ENCODE measurements at regions not wholly inside any gene's neighbourhood (a gene's known extent, or its start where the extent isn't known, plus 50 kb on each side); places are given as distances from the start of the nearest gene placed in this dataset.
A peak's percentile ranks its signal among the peaks of the same experiment; 100 is the strongest.

DNA sequence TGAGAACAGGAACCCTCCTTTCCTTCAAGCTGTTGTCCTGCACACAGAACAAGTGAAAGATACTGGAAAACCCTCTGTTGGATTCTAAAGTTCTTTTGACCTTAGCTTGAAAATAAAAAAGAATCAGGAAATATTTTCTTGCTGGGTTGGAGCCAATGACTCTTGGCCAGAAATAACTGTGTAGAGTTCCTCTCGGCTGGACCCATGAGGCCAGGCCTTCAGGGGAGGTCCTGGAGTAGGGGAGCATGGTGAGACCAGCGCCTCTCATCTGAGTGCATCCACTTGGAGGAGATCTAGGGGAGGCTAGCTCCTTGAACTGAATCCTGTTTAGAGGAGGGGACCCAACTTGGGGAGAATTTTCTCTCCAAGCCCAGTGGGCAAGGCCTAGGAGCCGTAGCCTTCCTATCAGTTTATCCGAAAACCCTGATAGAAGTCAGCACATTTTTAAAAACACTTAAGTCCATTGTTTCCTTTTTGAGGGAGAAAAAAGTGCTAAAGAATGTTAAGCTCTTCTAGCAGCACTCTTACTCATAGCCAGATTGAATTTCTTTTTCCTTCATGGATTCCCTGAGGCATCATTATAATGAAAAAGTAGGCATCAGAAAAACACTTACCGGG lies 635.7 kb upstream of the ANKRD30A start:
- no peaks in the 10 kb centered on the region for H3K36me3 ChIP-seq (ENCODE audit: control insufficient read depth, insufficient read depth, low read length)
- H3K18ac ChIP-seq (ENCODE audit: low read length), result peak overlapping the region; percentile 90
- no peak overlapping the region for H2BK120ac ChIP-seq (ENCODE audit: low read depth, low read length)
- no peak overlapping the region for H3K9ac ChIP-seq (ENCODE audit: low read length)
- no peak overlapping the region for H2BK5ac ChIP-seq (ENCODE audit: low read length)
- H3K4me2 ChIP-seq (ENCODE audit: low read length), result no peak overlapping the region
- H3K4me1 ChIP-seq (ENCODE audit: control insufficient read depth, low read depth, low read length), result peaks cover 2% of the 10 kb centered on the region
- H3K4ac ChIP-seq (ENCODE audit: low read depth, low read length), result no peak overlapping the region
- H3K27ac ChIP-seq (ENCODE audit: low read depth, low read length), result no peak overlapping the region
- H3K79me1 ChIP-seq (ENCODE audit: low read length), result no peaks in the 10 kb centered on the region
- peak; percentile 29 for DNase-seq
- no peak overlapping the region for H3K23ac ChIP-seq (ENCODE audit: low read length)
- H3K79me2 ChIP-seq (ENCODE audit: control insufficient read depth, insufficient read depth, low read length), result no peaks in the 10 kb centered on the region
- no CpG with 5 or more reads among the region's 5 CpGs for WGBS (ENCODE audit: extremely low coverage, insufficient coverage, low lambda C conversion rate)
- H2BK15ac ChIP-seq (replicated peaks; ENCODE audit: low read depth), result peak overlapping the region; percentile 12
- no peak overlapping the region for H3K4me3 ChIP-seq (ENCODE audit: low read length)
- no peak overlapping the region for H4K5ac ChIP-seq (ENCODE audit: low read length)
- no peaks in the 10 kb centered on the region for H3K27me3 ChIP-seq (ENCODE audit: insufficient read depth, low read length, poor library complexity)
- H3K56ac ChIP-seq (ENCODE audit: low read length), result no peak overlapping the region
- H4K8ac ChIP-seq (ENCODE audit: low read depth, low read length), result no peak overlapping the region
- H2AK5ac ChIP-seq (ENCODE audit: low read length), result no peak overlapping the region

- peaks cover 2% of the 10 kb centered on the region for H3K4me1 ChIP-seq (ENCODE audit: control insufficient read depth, low read depth, low read length)
- no peak overlapping the region for H3K9ac ChIP-seq (ENCODE audit: low read length)
- no peak overlapping the region for H3K23ac ChIP-seq (ENCODE audit: low read length)
- H4K8ac ChIP-seq (ENCODE audit: low read depth, low read length), result no peak overlapping the region
- no peak overlapping the region for H3K56ac ChIP-seq (ENCODE audit: low read length)
- peak overlapping the region; percentile 90 for H3K18ac ChIP-seq (ENCODE audit: low read length)
- no peak overlapping the region for H3K4me3 ChIP-seq (ENCODE audit: low read length)
- no peak overlapping the region for H2BK120ac ChIP-seq (ENCODE audit: low read depth, low read length)
- H3K4me2 ChIP-seq (ENCODE audit: low read length), result no peak overlapping the region
- DNase-seq, result no peak
- H3K27me3 ChIP-seq (ENCODE audit: insufficient read depth, low read length, poor library complexity), result no peaks in the 10 kb centered on the region
- no peak overlapping the region for H3K27ac ChIP-seq (ENCODE audit: low read depth, low read length)
- H3K4ac ChIP-seq (ENCODE audit: low read depth, low read length), result no peak overlapping the region
- H3K36me3 ChIP-seq (ENCODE audit: control insufficient read depth, insufficient read depth, low read length), result no peaks in the 10 kb centered on the region
- H2AK5ac ChIP-seq (ENCODE audit: low read length), result no peak overlapping the region
- no peaks in the 10 kb centered on the region for H3K79me1 ChIP-seq (ENCODE audit: low read length)
- no peak overlapping the region for H4K5ac ChIP-seq (ENCODE audit: low read length)
- H3K79me2 ChIP-seq (ENCODE audit: control insufficient read depth, insufficient read depth, low read length), result no peaks in the 10 kb centered on the region
- no peak overlapping the region for H2BK15ac ChIP-seq (replicated peaks; ENCODE audit: low read depth)
- H2BK5ac ChIP-seq (ENCODE audit: low read length), result no peak overlapping the region
- WGBS (ENCODE audit: extremely low coverage, insufficient coverage, low lambda C conversion rate), result no CpG with 5 or more reads among the region's 7 CpGs
Measured at GRCh38 chr10:36489181-36489580, 636.2 kb upstream of the ANKRD30A start.

- DNase-seq, result no peak
- no peak overlapping the region for H3K18ac ChIP-seq (ENCODE audit: low read length)
- H4K5ac ChIP-seq (ENCODE audit: low read length), result no peak overlapping the region
- H4K8ac ChIP-seq (ENCODE audit: low read depth, low read length), result no peak overlapping the region
- H3K56ac ChIP-seq (ENCODE audit: low read length), result no peak overlapping the region
- H3K27me3 ChIP-seq (ENCODE audit: insufficient read depth, low read length, poor library complexity), result no peaks in the 10 kb centered on the region
- H3K4me3 ChIP-seq (ENCODE audit: low read length), result no peak overlapping the region
- H2BK15ac ChIP-seq (replicated peaks; ENCODE audit: low read depth), result no peak overlapping the region
- no peaks in the 10 kb centered on the region for H3K36me3 ChIP-seq (ENCODE audit: control insufficient read depth, insufficient read depth, low read length)
- H2BK5ac ChIP-seq (ENCODE audit: low read length), result no peak overlapping the region
- WGBS (ENCODE audit: extremely low coverage, insufficient coverage, low lambda C conversion rate), result no CpG with 5 or more reads among the region's 4 CpGs
- no peak overlapping the region for H3K9ac ChIP-seq (ENCODE audit: low read length)
- H2AK5ac ChIP-seq (ENCODE audit: low read length), result no peak overlapping the region
- H3K4ac ChIP-seq (ENCODE audit: low read depth, low read length), result no peak overlapping the region
- no peaks in the 10 kb centered on the region for H3K79me1 ChIP-seq (ENCODE audit: low read length)
- H2BK120ac ChIP-seq (ENCODE audit: low read depth, low read length), result no peak overlapping the region
- H3K4me1 ChIP-seq (ENCODE audit: control insufficient read depth, low read depth, low read length), result peaks cover 2% of the 10 kb centered on the region
- H3K79me2 ChIP-seq (ENCODE audit: control insufficient read depth, insufficient read depth, low read length), result no peaks in the 10 kb centered on the region
- H3K4me2 ChIP-seq (ENCODE audit: low read length), result no peak overlapping the region
- H3K23ac ChIP-seq (ENCODE audit: low read length), result no peak overlapping the region
- H3K27ac ChIP-seq (ENCODE audit: low read depth, low read length), result no peak overlapping the region
Measured at GRCh38 chr10:36488579-36488978, 636.8 kb upstream of the ANKRD30A start.

DNA sequence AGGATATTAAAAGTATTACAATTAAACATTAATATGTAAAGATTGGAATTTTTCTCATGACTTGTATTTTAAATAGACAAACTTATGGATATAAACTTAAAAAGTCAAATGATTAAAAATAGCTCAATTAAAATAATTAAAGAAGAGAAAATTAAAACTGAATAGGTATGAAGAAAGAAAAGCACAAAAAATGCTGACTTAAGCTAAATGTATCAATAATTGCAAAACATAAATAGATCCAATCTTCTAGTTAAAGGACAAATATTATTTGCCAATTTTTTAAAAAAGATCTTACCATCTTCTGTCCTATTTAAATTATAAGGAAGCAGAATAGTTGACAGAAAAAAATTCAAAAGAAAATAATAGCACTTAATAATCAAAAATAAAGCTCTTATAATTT lies 646.3 kb upstream of the ANKRD30A start:
- no peak overlapping the region for H4K5ac ChIP-seq (ENCODE audit: low read length)
- H3K4me3 ChIP-seq (ENCODE audit: low read length), result no peak overlapping the region
- no peak overlapping the region for H2BK120ac ChIP-seq (ENCODE audit: low read depth, low read length)
- H3K79me1 ChIP-seq (ENCODE audit: low read length), result no peaks in the 10 kb centered on the region
- H3K9ac ChIP-seq (ENCODE audit: low read length), result no peak overlapping the region
- H4K8ac ChIP-seq (ENCODE audit: low read depth, low read length), result no peak overlapping the region
- no peak overlapping the region for H2BK15ac ChIP-seq (replicated peaks; ENCODE audit: low read depth)
- H2BK5ac ChIP-seq (ENCODE audit: low read length), result no peak overlapping the region
- no peak overlapping the region for H3K4ac ChIP-seq (ENCODE audit: low read depth, low read length)
- H3K27me3 ChIP-seq (ENCODE audit: insufficient read depth, low read length, poor library complexity), result no peaks in the 10 kb centered on the region
- H3K79me2 ChIP-seq (ENCODE audit: control insufficient read depth, insufficient read depth, low read length), result no peaks in the 10 kb centered on the region
- H3K18ac ChIP-seq (ENCODE audit: low read length), result no peak overlapping the region
- H3K27ac ChIP-seq (ENCODE audit: low read depth, low read length), result no peak overlapping the region
- no peaks in the 10 kb centered on the region for H3K36me3 ChIP-seq (ENCODE audit: control insufficient read depth, insufficient read depth, low read length)
- no peak overlapping the region for H3K4me2 ChIP-seq (ENCODE audit: low read length)
- H3K4me1 ChIP-seq (ENCODE audit: control insufficient read depth, low read depth, low read length), result no peaks in the 10 kb centered on the region
- no peak overlapping the region for H2AK5ac ChIP-seq (ENCODE audit: low read length)
- no peak overlapping the region for H3K56ac ChIP-seq (ENCODE audit: low read length)
- DNase-seq, result no peak
- no peak overlapping the region for H3K23ac ChIP-seq (ENCODE audit: low read length)

- no peak overlapping the region for H3K4ac ChIP-seq (ENCODE audit: low read depth, low read length)
- H3K79me1 ChIP-seq (ENCODE audit: low read length), result no peaks in the 10 kb centered on the region
- H2BK15ac ChIP-seq (replicated peaks; ENCODE audit: low read depth), result no peak overlapping the region
- no peak for DNase-seq
- no peak overlapping the region for H2BK5ac ChIP-seq (ENCODE audit: low read length)
- H3K18ac ChIP-seq (ENCODE audit: low read length), result no peak overlapping the region
- no peak overlapping the region for H4K5ac ChIP-seq (ENCODE audit: low read length)
- H3K4me2 ChIP-seq (ENCODE audit: low read length), result no peak overlapping the region
- H3K27me3 ChIP-seq (ENCODE audit: insufficient read depth, low read length, poor library complexity), result no peaks in the 10 kb centered on the region
- no peaks in the 10 kb centered on the region for H3K79me2 ChIP-seq (ENCODE audit: control insufficient read depth, insufficient read depth, low read length)
- no peak overlapping the region for H3K56ac ChIP-seq (ENCODE audit: low read length)
- no CpG with 5 or more reads among the region's 5 CpGs for WGBS (ENCODE audit: extremely low coverage, insufficient coverage, low lambda C conversion rate)
- H2AK5ac ChIP-seq (ENCODE audit: low read length), result no peak overlapping the region
- H3K4me1 ChIP-seq (ENCODE audit: control insufficient read depth, low read depth, low read length), result no peaks in the 10 kb centered on the region
- H2BK120ac ChIP-seq (ENCODE audit: low read depth, low read length), result no peak overlapping the region
- no peak overlapping the region for H3K23ac ChIP-seq (ENCODE audit: low read length)
- H3K36me3 ChIP-seq (ENCODE audit: control insufficient read depth, insufficient read depth, low read length), result no peaks in the 10 kb centered on the region
- no peak overlapping the region for H4K8ac ChIP-seq (ENCODE audit: low read depth, low read length)
- no peak overlapping the region for H3K9ac ChIP-seq (ENCODE audit: low read length)
- no peak overlapping the region for H3K27ac ChIP-seq (ENCODE audit: low read depth, low read length)
- no peak overlapping the region for H3K4me3 ChIP-seq (ENCODE audit: low read length)
Measured at GRCh38 chr10:36476399-36476798, 649.0 kb upstream of the ANKRD30A start.

- Histone ChIP-seq H3K18ac (ENCODE audit: low read length) (no peak overlapping the region), H3K56ac (ENCODE audit: low read length) (no peak overlapping the region), H3K27ac (ENCODE audit: low read depth, low read length) (no peak overlapping the region), H3K4me3 (ENCODE audit: low read length) (no peak overlapping the region), H4K8ac (ENCODE audit: low read depth, low read length) (no peak overlapping the region), H4K5ac (ENCODE audit: low read length) (no peak overlapping the region), H3K4ac (ENCODE audit: low read depth, low read length) (no peak overlapping the region), H3K36me3 (ENCODE audit: control insufficient read depth, insufficient read depth, low read length) (no peaks in the 10 kb centered on the region), H2BK120ac (ENCODE audit: low read depth, low read length) (no peak overlapping the region), H3K4me1 (ENCODE audit: control insufficient read depth, low read depth, low read length) (no peaks in the 10 kb centered on the region), H2BK5ac (ENCODE audit: low read length) (no peak overlapping the region), H2BK15ac (replicated peaks; ENCODE audit: low read depth) (no peak overlapping the region), H3K9ac (ENCODE audit: low read length) (no peak overlapping the region), H3K79me2 (ENCODE audit: control insufficient read depth, insufficient read depth, low read length) (no peaks in the 10 kb centered on the region), H3K79me1 (ENCODE audit: low read length) (no peaks in the 10 kb centered on the region), H3K23ac (ENCODE audit: low read length) (no peak overlapping the region), H2AK5ac (ENCODE audit: low read length) (no peak overlapping the region), H3K27me3 (ENCODE audit: insufficient read depth, low read length, poor library complexity) (no peaks in the 10 kb centered on the region), H3K4me2 (ENCODE audit: low read length) (no peak overlapping the region)
- DNase-seq, result no peak
- no CpG with 5 or more reads among the region's 1 CpG for WGBS (ENCODE audit: extremely low coverage, insufficient coverage, low lambda C conversion rate)
Measured at GRCh38 chr10:36475746-36476145, 649.7 kb upstream of the ANKRD30A start.
